ENCODE measurements at regions not wholly inside any gene's neighbourhood (a gene's known extent, or its start where the extent isn't known, plus 50 kb on each side); places are given as distances from the start of the nearest gene placed in this dataset.

- DNase-seq (ENCODE audit: low read depth): no peak
- no peak for TF ChIP-seq CTCF (conservative IDR thresholded peaks at IDR 0.05; ENCODE audit: control insufficient read depth, insufficient read depth, low read depth, low read length)
- no peak overlapping the region for H3K4me3 ChIP-seq (ENCODE audit: control insufficient read depth, low read depth, low read length)
Observed at GRCh38 chr18:4869155-4869554, 327.9 kb downstream of the AKAIN1 start.

GRCh38 chr18:4858379-4859127 is 338.5 kb downstream of the AKAIN1 start:
- DNase-seq (ENCODE audit: low read depth): no peak
- H3K4me3 ChIP-seq (ENCODE audit: control insufficient read depth, low read depth, low read length): no peak overlapping the region
- TF ChIP-seq CTCF (conservative IDR thresholded peaks at IDR 0.05; ENCODE audit: control insufficient read depth, insufficient read depth, low read depth, low read length): no peak

GRCh38 chr18:4854671-4855070 is 342.4 kb downstream of the AKAIN1 start:
- no peak for DNase-seq (ENCODE audit: low read depth)
- no peak overlapping the region for H3K4me3 ChIP-seq (ENCODE audit: control insufficient read depth, low read depth, low read length)
- TF ChIP-seq CTCF (conservative IDR thresholded peaks at IDR 0.05; ENCODE audit: control insufficient read depth, insufficient read depth, low read depth, low read length): no peak

GRCh38 chr18:4851301-4851976 is 345.6 kb downstream of the AKAIN1 start:
- no peak overlapping the region for H3K4me3 ChIP-seq (ENCODE audit: control insufficient read depth, low read depth, low read length)
- no peak for TF ChIP-seq CTCF (conservative IDR thresholded peaks at IDR 0.05; ENCODE audit: control insufficient read depth, insufficient read depth, low read depth, low read length)
- no peak for DNase-seq (ENCODE audit: low read depth)

- no peak for DNase-seq (ENCODE audit: low read depth)
- TF ChIP-seq CTCF (conservative IDR thresholded peaks at IDR 0.05; ENCODE audit: control insufficient read depth, insufficient read depth, low read depth, low read length): no peak
Observed at GRCh38 chr18:4847056-4847455, 350.0 kb downstream of the AKAIN1 start.

GRCh38 chr18:4844320-4844719 is 352.7 kb downstream of the AKAIN1 start:
- H3K4me3 ChIP-seq (ENCODE audit: control insufficient read depth, low read depth, low read length): no peak overlapping the region
- TF ChIP-seq CTCF (conservative IDR thresholded peaks at IDR 0.05; ENCODE audit: control insufficient read depth, insufficient read depth, low read depth, low read length): no peak
- no peak for DNase-seq (ENCODE audit: low read depth)

More at GRCh38 chr18:4847056-4847455, 350.0 kb downstream of the AKAIN1 start:
- H3K4me3 ChIP-seq (ENCODE audit: control insufficient read depth, low read depth, low read length): no peak overlapping the region
